ENCODE measurements at regions not wholly inside any gene's neighbourhood (a gene's known extent, or its start where the extent isn't known, plus 50 kb on each side); places are given as distances from the start of the nearest gene placed in this dataset.
A peak's percentile ranks its signal among the peaks of the same experiment; 100 is the strongest.

GRCh38 chr12:60159761-60160160 lies 563.9 kb downstream of the SLC16A7 start:
- in situ Hi-C loops (cut with HindIII; ENCODE audit: low pct_ligation_motif_present, low sequenced_read_pairs): no loop called here
- H3K36me3 ChIP-seq (replicated peaks): no peaks in the 10 kb centered on the region
- H3K27ac ChIP-seq: no peak overlapping the region
- no peak overlapping the region for H3K4me3 ChIP-seq (ENCODE audit: low read depth, low read length)
- DNase-seq: no peak
- H3K27me3 ChIP-seq (replicated peaks): no peaks in the 10 kb centered on the region
- TF ChIP-seq, protein P1, sequence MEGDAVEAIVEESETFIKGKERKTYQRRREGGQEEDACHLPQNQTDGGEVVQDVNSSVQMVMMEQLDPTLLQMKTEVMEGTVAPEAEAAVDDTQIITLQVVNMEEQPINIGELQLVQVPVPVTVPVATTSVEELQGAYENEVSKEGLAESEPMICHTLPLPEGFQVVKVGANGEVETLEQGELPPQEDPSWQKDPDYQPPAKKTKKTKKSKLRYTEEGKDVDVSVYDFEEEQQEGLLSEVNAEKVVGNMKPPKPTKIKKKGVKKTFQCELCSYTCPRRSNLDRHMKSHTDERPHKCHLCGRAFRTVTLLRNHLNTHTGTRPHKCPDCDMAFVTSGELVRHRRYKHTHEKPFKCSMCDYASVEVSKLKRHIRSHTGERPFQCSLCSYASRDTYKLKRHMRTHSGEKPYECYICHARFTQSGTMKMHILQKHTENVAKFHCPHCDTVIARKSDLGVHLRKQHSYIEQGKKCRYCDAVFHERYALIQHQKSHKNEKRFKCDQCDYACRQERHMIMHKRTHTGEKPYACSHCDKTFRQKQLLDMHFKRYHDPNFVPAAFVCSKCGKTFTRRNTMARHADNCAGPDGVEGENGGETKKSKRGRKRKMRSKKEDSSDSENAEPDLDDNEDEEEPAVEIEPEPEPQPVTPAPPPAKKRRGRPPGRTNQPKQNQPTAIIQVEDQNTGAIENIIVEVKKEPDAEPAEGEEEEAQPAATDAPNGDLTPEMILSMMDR (IDR thresholded peaks at IDR 0.05; ENCODE audit: low read depth, low read length, missing control alignments): no peak

DNA sequence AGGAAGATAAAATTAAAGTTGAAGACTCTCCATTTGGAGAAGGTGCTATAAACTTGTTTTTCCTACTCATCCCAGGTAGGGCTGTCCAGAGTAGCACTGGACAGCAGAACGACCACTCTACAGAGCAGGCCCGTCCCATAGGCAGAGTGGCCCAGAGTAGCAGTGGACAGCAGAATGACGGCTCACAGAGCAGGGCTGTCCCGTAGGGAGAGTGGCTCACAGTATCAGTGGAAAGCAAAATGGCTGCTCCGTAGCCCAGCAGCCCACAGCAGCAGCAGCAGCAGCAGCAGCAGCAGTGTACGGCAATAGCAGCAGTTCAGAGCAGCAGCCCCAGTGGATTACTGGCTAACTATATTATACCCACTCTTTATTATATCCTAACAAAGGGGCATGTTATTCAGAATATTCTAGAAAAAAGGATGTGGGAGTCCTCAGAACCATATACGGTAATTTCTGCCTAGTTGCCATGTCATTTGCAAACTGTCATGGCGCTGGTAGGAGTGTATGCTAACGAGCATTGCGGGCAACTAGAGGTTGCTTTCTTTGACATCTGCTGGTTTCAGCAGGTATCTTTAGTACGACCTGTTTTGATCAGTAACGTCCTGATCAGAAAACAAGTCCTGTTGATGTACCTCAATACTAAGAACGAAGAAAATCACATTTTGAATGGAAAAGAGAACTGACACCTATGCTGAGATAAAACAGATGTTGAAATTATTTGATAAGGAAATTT lies 567.3 kb downstream of the SLC16A7 start:
- in situ Hi-C loops (cut with HindIII; ENCODE audit: low pct_ligation_motif_present, low sequenced_read_pairs): no loop called here
- no peak overlapping the region for H3K4me3 ChIP-seq (ENCODE audit: low read depth, low read length)
- TF ChIP-seq, protein P1 (IDR thresholded peaks at IDR 0.05; ENCODE audit: low read depth, low read length, missing control alignments): no peak
- no peaks in the 10 kb centered on the region for H3K27me3 ChIP-seq (replicated peaks)
- no peaks in the 10 kb centered on the region for H3K36me3 ChIP-seq (replicated peaks)
- H3K27ac ChIP-seq: no peak overlapping the region
- no peak for DNase-seq

DNA sequence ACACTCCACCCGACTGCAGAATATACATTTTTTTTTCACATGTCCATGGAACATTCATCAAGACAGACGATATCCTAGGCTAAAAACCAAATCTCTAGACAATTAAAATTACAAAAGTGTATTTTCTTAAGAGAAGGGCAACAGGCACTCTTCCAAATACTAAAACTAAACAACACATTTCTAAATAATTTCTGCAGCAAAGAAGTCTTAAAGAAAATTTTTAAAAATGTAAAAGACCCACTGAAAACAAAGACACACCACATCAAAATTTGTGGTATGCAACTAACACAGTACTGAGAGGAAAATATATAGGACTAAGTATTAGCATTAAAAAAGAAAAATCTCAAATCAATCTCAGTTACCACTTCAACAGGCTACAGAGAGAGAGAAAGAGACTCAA lies 570.0 kb downstream of the SLC16A7 start:
- in situ Hi-C loops (cut with HindIII; ENCODE audit: low pct_ligation_motif_present, low sequenced_read_pairs): no loop called here
- DNase-seq: no peak
- H3K27me3 ChIP-seq (replicated peaks): no peaks in the 10 kb centered on the region
- H3K36me3 ChIP-seq (replicated peaks): no peaks in the 10 kb centered on the region
- H3K27ac ChIP-seq: no peak overlapping the region
- no peak overlapping the region for H3K4me3 ChIP-seq (ENCODE audit: low read depth, low read length)
- TF ChIP-seq, protein P1 (IDR thresholded peaks at IDR 0.05; ENCODE audit: low read depth, low read length, missing control alignments): no peak

- in situ Hi-C loops (cut with HindIII; ENCODE audit: low pct_ligation_motif_present, low sequenced_read_pairs): no loop called here
- Histone ChIP-seq H3K4me3 (ENCODE audit: low read depth, low read length) (no peak overlapping the region), H3K27ac (no peak overlapping the region), H3K36me3 (replicated peaks) (no peaks in the 10 kb centered on the region), H3K27me3 (replicated peaks) (no peaks in the 10 kb centered on the region)
- TF ChIP-seq, protein P1 (IDR thresholded peaks at IDR 0.05; ENCODE audit: low read depth, low read length, missing control alignments): no peak
- DNase-seq: peak; percentile 14
Observed at GRCh38 chr12:60168441-60168840, 572.6 kb downstream of the SLC16A7 start.

DNA sequence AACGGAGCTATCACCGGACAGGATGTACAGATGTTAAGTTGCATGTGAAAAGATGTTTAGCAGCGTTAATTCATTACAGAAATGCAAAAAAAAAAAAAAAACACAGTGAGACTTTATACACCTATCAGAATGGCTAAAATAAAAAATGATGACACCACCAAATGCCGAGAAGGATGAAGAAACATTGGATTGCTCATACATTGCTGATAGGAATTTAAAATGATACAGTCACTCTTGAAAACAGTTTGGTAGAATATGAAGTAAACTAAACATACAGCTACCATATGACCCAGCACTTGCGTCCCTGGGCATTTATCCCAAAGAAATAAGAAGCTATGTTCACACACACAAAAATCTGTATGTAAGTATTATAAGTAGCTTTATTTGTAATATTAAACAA lies 574.1 kb downstream of the SLC16A7 start:
- Histone ChIP-seq H3K27me3 (replicated peaks) (no peaks in the 10 kb centered on the region), H3K27ac (no peak overlapping the region), H3K36me3 (replicated peaks) (no peaks in the 10 kb centered on the region), H3K4me3 (ENCODE audit: low read depth, low read length) (no peak overlapping the region)
- in situ Hi-C loops (cut with HindIII; ENCODE audit: low pct_ligation_motif_present, low sequenced_read_pairs): no loop called here
- TF ChIP-seq, protein P1 (IDR thresholded peaks at IDR 0.05; ENCODE audit: low read depth, low read length, missing control alignments): no peak
- no peak for DNase-seq

All from brain microvascular endothelial cell (primary cell).